IPS DF 4.7 (cell line): ENCODE measurements at regions not wholly inside any gene's neighbourhood (a gene's known extent, or its start where the extent isn't known, plus 50 kb on each side); places are given as distances from the start of the nearest gene placed in this dataset.
"Not testable (repeated sequence)": the region's sequence is repeated elsewhere in the genome, so short reads cannot be mapped to it uniquely, and the experiment has no call there.

Experiments used
- DNase-seq: peaks from one replicate; pipeline ENCODE4 v3.0.0-alpha.2; 2013; ENCODE audit warnings: low spot score; ENCODE audit errors: extremely low read depth

DNA sequence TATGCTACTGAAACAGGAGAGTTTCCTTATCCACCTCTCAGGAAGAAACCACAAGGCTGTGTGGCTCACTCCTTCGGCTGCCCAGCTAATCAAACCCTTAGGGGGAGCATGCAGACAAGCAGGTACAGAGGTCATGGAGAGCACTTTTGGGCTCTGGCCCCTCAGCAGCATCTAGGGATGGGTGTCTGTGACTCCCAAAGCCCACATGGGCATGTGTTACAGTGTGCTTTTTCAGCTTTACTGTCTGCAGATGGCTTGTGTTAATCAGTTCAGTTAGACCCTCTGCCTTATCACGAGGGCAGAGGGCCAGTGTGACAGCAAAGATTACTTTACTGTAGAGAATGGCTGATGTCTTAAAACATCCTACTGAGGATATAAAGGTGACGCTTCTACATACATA, 447.4 kb downstream of the PCDH10 start:
- no peak for DNase-seq

DNA sequence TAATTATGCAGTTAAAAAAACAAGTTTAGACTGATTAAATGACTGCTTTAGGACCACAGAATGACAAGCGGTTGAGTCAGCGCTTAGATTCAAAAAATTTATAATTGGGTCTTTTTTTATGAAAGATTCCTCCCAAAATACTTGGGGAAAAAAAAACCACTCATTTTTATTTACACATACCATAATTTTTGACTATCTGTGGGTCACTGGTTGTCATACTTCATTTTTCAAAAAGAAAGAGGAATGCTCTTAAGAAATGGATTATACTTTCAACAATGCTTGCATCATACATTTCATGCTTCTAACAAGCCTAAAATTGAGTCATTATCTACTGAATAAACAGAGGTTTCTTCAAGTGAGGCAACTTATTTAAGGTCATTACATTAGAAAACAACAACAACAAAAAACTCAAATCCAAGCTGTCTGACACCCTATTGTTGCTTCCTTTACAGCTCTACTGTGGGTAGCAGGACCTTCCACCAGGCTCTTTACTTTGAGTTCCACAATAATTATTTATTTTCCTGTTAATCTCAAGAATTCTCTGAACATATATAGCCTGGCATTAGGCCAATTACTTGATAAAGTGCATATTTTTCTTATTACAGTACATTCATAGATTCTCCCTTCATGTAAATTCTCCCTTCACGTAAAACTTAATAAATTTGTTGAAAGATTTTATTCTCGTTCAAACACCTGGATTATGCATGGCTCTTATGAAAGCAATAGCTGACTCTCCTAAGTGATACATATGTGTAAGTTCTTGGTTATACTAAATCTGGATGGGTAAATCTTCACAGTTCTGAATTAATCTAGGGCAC, 445.5 kb downstream of the PCDH10 start:
- no peak for DNase-seq

DNA sequence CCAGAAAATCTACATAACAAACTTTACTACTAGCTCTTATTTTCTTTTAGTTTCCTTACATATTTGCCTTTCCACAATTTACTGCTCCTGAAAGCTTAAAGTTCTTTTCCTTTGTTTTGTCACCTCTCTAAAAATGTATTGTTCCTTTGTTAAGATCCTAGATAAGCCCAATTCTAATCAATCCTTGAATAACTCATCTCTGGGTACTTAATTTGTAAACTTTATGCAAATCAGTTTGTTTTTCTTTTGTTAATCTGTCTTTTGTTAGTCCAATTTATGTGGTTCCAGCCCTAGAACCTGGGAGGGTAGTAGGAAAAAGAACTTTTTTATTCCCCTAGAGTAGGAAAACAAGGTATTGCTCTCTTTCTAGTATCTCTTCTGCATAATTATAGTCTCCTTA, 444.7 kb downstream of the PCDH10 start:
- DNase-seq: no peak

DNA sequence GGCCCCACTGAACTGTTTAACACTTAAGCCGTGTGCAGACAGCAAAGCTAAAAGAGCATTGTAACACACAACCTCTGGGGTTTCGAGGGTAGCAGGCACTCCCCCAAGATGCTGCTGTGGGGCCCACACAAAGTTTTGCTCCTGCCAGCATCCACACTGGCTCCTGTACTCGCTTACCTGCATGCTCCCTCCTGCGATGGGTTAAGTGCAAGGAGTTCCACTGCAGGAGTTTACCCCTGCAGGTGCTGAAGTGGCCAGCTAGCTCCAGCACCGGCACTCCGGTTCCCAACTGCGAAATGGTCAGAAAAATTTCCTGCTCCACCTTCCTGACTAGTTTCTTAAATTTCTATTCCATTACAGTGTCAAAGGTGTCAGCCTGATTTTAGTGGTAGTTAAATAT, 443.5 kb downstream of the PCDH10 start:
- no peak for DNase-seq

DNA sequence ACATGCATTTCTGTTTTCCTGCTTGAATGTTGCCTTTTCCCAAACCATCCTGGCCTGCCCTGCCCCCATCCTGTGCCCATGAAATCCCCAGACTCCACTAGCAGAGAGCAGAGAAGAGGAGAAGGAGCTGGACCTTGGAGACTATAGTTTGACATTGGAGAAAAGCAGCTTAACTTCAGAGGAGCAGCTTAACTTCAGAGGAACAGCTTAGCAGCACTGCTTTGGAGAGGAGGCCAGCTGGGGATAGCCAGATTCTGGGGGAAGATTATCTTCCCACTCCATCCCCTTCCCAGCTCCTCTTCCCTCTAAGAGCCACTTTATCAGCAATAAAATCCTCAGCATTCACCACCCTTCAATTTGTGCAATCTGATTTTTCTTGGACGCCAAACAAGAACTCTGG, 443.0 kb downstream of the PCDH10 start:
- no peak for DNase-seq

DNA sequence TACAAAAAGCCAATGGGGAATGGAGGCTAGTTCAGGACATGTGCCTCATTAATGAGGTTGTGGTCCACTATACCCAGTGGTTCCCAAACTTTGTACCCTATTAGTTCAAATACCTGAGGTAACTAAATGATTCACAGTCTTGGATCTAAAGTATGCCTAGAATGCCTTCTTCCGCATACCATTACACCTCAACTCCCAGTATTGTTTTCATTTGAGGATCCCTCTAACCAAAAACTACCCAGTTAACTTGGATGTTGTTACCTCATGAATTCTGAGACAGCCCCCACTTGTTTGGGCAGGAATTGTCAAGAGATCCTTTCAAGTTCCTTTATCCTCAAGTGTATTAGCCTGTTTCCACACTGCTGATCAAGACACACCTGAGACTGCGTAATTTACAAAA, 439.2 kb downstream of the PCDH10 start:
- DNase-seq: no peak

DNA sequence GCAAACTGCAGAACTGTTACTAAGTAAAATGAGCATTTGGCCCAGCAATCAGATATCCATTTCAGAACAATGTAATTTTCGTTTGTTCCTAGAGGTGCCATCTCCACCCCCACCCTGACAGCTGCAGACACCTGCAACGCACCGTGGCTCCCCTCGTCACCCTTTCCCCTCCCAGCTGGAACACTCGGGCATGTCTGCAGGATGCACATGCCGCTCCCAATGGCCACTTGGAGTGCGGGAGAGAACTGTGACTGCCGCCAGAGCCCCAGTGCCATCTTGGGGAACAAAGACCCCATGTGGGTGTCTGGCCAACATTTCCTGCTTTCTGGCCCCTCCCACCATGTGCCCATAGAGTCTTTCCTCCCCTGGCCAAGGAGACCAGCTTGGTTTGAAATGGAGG, 436.2 kb downstream of the PCDH10 start:
- DNase-seq: no peak

DNA sequence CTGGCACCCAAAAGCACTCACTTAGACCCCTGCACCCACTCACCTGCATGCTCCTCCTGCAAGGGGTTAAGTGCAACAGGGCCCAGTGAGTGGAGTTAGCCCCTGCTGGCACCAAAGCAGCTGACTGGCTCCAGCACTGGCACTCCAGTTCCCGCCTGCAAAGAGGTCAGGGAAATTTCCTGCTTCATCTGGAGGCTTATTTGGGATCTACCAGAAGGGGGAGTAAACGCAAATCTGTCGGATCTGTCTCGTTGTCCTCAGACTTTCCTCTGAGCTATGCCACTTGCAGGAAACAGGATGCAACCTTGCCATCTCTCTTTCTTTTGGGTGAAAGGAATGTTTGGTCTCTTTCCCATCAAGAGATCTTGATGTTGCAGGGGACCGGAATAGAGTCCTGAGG, 435.6 kb downstream of the PCDH10 start:
- DNase-seq: no peak

DNA sequence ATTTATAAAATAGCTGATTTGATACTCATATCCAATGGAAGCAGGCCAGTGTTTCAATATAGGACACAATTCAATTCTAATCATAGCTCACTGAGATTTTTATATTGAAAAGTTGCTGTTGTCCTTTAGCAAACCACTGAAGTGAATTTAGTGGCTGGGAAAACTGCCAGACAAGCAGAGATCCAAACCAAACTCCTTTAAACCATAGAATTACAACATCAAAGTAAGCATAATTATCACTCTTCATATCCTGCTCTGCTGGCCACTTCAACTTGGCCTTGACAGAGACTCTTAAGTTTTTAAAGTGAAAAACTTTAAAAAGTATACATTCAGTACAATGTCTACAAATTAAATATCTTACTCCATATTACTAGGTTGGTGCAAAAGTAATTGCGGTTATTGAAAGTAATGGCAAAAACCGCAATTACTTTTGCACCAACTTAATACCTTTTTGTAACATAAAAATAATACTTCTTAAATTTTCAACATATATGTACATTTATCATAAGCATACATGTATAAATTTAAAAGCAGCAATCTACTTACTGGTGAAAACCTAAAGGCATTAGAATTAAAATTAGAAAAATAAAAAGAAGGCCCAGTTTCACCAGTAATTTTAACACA, 433.0 kb downstream of the PCDH10 start:
- no peak for DNase-seq

DNA sequence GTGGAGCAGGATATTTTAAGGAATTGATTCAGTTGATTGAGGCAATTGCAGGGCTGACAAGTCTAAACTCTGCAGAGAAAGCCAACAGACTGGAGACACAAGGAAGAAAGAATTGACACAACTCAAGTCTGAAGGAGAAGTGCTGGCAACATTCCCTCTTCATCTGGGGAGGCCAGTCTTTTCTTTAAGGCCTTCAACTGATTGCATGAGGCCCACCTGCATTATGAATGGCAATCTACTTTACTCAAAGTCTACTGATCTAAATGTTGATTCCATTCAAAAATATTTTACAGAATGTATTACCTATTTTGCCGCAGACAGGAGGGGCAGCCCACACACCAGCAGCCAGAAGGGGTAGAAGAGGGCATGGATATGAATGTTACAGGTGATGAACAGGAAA, 425.2 kb downstream of the PCDH10 start:
- DNase-seq: no peak

DNA sequence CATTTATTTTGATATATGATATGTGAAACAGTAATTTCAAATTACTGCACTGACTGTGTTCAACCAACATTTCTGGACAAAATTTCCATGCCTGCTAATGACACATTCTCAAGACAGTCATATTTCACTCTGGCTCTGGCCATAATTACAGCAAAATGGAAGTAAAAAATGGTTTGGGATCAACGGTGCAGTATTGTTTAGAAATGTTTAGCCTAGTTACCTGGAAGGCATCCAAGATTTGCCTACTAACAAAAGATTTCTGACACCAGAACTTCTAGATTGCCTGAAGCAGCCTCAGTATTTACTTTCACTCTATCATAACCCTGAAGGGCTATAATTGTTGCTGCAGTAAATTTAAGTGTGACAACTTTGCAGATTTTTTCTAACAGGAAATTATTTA, 416.3 kb downstream of the PCDH10 start:
- no peak for DNase-seq

DNA sequence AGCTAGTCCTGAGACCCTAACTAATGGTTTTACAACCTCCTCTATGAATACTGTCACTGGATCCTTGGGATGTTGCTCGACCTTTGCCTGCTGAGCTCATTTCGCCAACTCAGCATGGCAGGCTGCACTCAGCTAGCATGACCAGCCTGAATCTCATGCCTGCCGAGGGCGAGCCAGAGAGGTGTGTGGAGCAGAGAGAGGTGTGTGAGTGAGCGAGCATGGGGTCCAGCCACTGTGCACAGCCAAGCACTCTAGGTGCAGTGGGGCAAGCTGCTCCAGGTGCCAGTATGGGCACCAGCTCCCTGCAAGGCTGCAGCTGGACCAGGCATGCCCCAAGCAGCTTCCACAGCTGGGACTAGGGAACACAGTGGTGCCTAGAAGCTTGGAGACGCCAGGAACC, 410.9 kb downstream of the PCDH10 start:
- no peak for DNase-seq

DNA sequence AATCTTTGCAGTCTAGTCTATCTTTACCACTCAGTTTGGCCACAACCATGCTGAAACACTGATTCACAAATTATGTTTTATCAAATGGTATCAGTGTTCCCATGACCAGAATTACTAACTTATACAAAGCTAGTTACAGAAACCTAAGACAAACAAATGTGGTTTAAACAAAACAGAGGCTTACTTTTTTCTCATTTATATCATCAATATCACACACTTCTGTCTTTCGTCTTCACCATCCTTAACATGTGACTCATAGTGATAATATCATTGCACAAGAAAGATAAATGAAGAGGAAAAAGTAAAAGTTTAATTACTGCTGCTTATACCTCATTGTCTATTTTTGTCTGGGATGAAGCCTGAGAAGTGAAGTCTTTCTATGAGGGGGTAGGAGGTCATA, 406.6 kb downstream of the PCDH10 start:
- no peak for DNase-seq

DNA sequence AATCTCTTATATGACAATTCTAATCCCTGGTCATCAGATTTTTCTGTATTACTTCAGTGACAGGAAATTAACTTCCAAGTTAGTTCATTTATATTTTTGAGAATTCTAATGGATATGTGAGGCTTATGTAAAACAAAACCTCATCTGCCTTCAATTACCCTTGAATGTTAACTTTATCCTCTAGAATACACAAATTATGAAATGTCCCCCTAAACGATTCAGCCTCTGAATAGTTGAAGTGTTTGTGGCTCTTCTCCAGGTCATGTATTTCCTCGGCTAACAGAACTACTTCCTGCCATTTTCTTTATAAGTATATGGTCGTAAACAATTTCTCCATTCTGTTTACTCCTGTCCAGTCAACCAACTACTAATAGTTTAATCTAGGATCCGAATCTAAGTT, 401.3 kb downstream of the PCDH10 start:
- no peak for DNase-seq

DNA sequence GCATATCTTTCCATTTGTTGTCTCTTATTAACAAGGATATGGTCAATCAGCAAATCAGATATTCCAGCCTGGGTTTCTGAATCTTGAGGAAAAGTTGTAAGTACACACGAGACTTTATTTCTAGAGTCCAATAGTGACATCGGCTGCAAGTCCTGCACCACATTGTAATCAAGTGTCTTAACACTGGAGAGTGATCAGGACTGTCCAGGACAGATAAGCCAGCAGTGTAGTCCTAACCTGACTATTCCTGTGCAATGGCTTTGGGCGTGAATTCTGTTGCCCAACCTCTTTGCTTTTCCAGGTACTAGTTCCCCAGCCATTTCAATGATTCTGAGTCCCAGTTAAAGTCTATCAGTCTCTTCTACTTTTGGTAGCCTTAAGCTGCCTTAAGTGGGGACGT, 395.0 kb downstream of the PCDH10 start:
- no peak for DNase-seq

DNA sequence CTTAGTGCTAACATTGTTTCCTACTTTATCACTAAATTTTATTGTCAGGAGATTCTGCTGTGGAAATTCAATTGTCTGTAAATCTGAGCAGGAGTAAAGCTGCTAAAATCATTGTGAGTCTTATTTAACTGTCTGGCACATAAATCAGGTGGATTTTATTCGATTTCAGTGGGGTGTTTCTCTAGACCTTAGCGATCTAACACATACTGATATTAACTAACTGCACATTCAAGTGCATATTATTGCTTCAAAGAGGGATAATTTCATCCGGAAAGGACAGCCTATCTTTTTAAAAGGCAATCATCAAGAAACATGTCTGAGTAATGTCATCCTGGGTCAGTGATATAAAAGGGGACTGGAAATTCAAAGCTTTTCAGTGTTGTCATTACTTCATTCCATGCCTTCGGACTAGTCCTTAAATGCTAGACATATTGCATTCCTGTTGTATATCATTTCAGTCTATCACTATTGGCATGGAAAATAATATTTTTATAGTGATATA, 388.7 kb downstream of the PCDH10 start:
- DNase-seq: no peak

DNA sequence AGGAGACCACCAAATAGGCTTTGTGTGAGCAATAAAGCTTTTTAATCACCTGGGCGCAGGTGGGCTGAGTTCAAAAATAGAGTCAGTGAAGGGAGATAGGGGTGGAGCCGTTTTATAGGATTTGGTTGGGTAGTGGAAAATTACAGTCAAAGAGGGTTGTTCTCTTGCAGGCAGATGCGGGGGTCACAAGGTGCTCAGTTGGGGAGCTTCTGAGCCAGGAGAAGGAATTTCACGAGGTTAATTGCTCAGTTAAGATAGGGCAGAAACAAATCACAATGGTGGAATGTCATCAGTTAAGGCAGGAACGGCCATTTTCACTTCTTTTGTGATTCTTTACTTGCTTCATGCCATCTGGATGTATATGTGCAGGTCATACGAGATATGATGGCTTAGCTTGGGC, 385.1 kb downstream of the PCDH10 start:
- not testable (repeated sequence) for DNase-seq

DNA sequence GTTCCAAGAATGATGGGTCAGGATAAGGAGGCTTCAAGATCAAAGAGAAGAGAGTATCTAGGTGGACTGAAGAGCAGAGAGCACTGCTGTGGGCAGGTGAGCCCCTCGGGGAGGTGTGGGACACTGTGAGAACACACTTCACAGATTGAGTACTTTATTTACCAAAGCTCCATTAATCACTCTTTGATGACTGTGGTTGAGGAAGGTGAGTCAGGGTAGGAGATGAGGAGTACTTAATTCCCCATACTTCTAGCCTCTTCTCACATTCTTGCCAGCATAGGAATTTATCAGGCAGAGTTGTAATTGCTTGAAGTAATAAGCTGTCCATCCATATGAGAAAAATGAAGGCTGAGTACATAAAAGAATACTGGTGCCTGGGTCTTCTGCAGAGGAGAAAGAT, 375.3 kb downstream of the PCDH10 start:
- DNase-seq: no peak

DNA sequence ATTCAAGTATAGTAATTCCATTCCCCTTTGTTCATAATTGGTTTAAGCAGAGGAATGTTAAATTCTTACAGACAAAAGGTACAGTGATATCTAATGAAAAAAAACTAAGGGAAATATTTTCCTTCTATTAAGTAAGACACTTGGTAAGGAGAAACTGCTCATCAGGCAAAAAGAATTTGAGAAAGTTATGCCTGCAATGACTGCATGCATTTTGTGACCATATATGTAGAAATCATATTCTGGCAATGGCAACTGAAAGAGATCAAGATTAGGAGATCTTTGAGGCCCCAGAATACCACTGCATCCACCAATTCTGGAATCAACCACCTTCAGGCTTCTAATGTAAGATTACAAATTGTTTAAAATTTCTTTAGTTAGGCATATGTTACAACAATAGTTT, 364.8 kb downstream of the PCDH10 start:
- no peak for DNase-seq

DNA sequence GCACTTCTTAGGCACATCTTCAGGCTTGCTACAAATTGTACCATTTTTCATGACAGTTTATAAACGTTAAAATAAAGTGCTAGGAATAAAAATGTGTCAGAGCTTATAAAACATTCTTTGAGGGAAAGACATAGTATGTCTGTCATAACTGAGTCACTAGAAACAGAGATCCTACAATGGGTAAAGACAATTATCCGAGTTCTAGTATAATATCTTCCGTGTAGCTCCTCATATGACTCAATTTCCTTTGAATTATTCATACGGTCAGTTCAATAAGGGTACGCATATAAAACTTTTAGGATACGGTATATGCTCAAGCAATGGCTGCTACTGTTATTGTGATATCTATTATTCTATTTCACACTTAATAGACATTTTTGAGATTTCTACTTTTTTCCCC, 349.1 kb downstream of the PCDH10 start:
- no peak for DNase-seq

DNA sequence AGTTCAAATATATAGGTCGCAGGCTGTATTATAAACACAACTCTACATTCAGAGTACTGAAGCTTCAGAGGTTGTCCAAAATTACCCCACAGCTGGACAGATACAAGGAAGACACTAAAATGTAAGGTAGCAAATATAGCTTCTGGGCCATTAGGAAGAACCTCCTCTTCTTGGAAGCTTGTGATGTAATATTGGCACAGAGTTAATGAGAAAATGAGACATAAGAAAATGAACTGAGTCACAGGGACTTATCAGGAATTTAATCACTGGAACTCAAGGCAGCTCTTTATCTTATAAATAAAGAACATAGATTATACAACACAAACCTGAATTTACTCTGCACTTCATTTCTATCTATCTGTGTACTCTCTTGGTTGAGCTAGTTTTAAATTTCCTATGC, 344.7 kb downstream of the PCDH10 start:
- no peak for DNase-seq

DNA sequence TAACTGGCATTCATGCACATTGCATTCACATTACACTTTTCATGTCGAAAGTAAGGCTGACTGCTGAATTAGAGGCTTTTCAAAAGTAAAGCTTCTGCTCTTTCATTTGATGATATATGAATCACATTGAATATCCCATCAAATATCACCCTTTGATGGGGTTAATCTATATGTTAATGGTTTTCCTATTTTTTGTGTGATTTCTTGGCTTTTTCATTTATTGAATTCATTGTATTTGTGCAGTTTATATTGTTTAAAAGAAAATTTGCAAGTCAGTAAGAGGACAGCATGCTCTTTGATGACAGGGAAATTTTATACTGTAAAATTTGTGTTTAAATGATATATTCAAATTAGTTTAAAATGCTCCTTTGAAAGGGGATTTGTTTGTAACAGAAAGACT, 344.1 kb downstream of the PCDH10 start:
- DNase-seq: no peak

DNA sequence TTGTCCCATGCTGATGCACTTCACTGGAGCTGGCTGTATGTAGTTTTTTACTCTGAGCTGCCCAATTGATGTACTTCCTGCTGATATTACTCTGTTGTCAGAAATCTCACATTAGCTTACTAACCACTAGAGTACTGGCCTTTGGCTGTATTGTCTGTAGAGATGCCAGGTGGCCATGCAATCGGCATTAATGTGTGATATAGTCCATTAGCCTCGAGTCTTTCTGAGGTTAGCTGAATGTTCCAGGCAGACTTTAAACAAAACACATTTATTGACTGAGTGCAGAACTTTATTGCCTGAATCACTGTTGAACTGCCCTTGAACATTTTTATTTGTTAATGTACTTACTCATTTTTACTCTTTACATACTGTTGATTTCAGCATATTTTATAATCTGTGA, 335.2 kb downstream of the PCDH10 start:
- no peak for DNase-seq
